ENCODE measurements at regions not wholly inside any gene's neighbourhood (a gene's known extent, or its start where the extent isn't known, plus 50 kb on each side); places are given as distances from the start of the nearest gene placed in this dataset.
"Not testable (repeated sequence)": the region's sequence is repeated elsewhere in the genome, so short reads cannot be mapped to it uniquely, and the experiment has no call there.

DNA sequence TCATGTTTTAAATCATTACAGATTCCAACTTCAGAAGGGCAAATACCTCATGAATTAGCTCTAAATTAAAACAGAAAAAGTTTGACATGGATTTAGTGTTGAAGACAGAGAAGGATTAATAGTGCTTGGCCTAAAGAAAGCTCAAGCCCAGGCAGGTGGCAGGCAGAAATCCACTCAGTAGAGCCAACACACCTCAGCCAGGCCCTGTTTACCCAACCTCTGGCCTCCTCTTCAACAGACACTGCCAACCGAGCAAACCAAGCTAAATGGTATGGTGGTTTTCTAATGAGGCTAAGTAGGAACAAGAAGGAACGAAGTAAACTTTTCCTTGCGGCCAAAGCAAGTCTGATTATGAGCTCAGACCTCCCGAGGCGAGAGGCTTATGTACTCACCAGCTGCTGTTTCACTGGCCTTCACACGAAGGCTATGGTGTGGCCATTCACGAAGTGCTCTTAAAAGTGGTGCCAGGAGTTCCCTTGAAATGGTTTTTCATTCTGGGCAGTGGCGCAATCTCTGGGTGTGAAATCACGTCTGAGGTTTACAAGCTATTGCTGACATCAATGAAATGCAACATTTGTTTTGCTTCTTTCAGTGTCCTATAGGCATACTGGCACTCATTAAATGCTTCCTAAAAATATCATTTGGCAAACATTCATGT, 124.1 kb upstream of the LGR5 start:
- TF ChIP-seq, protein P1, sequence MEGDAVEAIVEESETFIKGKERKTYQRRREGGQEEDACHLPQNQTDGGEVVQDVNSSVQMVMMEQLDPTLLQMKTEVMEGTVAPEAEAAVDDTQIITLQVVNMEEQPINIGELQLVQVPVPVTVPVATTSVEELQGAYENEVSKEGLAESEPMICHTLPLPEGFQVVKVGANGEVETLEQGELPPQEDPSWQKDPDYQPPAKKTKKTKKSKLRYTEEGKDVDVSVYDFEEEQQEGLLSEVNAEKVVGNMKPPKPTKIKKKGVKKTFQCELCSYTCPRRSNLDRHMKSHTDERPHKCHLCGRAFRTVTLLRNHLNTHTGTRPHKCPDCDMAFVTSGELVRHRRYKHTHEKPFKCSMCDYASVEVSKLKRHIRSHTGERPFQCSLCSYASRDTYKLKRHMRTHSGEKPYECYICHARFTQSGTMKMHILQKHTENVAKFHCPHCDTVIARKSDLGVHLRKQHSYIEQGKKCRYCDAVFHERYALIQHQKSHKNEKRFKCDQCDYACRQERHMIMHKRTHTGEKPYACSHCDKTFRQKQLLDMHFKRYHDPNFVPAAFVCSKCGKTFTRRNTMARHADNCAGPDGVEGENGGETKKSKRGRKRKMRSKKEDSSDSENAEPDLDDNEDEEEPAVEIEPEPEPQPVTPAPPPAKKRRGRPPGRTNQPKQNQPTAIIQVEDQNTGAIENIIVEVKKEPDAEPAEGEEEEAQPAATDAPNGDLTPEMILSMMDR (IDR thresholded peaks at IDR 0.05; ENCODE audit: extremely low read depth, missing control alignments), result no peak

DNA sequence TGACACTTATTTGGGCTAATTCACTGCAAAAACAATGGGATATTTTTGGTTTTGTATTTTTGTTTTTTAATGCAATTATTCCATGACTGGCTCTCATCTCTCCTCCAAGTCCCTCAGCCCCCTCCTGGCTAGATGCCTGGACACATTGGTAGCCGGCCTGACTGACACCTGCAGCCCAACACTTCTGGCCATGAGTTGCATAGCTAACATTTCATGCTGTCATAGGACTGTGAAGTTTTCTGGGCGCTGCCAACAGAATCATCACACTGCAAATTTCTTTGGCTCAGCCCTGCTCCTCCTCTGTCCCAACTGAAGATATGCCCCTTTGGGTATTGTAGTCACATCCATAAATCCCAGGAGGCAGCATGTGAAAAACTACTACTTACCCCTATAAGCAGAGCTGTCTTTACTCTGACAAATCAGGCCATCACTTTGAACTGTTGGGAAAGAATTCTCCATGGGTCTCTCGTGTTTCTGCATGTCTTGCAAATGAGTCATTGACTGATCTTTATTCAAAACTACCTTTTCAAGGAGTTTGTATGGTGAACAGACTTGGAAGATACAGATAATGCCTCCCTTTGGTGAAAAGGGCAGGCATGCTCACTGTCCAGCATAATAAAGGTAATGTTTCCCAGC, 126.7 kb upstream of the LGR5 start:
- TF ChIP-seq, protein P1 (IDR thresholded peaks at IDR 0.05; ENCODE audit: extremely low read depth, missing control alignments), result no peak
- DNase-seq (ENCODE audit: low spot score), result no peak

More for the DNA sequence above, 124.1 kb upstream of the LGR5 start:
- DNase-seq (ENCODE audit: low spot score), result no peak

DNA sequence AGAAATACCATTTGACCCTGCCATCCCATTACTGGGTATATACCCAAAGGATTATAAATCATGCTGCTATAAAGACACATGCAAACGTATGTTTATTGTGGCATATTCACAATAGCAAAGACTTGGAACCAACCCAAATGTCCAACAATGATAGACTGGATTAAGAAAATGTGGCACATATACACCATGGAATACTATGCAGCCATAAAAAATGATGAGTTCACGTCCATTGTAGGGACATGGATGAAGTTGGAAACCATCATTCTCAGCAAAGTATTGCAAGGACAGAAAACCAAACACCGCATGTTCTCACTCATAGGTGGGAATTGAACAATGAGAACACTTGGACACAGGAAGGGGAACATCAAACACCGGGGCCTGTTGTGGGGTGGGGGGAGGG, 128.0 kb upstream of the LGR5 start:
- DNase-seq (ENCODE audit: low spot score), result not testable (repeated sequence)

DNA sequence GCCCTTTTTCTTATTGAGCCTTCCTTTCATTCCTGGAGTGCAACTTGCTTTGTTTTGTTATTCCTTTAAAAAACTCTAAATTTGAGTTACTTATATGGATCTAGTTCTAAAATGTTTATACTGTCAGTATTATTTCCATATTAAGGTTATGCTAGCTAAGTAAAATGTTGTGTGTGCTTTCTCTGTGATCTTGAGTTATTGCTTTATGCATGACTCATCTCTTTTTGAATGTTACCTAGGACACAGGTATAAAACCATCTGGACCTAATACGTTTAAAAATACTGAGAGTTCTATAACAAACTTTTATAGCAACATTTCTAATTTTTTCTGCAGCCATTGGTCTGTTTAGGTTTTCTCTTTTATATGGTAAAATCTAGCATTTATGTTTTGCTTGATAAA, 132.8 kb upstream of the LGR5 start:
- DNase-seq (ENCODE audit: low spot score), result no peak
- TF ChIP-seq, protein P1 (IDR thresholded peaks at IDR 0.05; ENCODE audit: extremely low read depth, missing control alignments), result no peak

DNA sequence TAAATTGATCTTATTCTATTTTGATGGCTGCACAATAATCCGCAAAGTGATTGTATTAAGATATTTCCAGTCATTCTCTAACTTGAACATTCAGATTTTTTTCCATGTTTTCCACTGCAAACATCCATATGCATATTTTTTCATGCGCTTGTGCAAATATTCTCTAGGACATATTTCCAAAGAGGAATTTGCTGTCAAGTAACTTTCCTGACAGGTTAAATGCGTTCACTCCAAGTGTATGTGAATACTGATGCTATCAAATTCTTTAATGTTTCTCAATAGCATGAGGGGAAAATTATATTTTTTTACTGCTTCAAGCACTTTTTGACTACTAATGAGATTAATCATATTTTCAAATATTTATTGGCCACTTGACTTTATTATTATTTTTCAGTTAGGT, 135.3 kb upstream of the LGR5 start:
- TF ChIP-seq, protein P1 (IDR thresholded peaks at IDR 0.05; ENCODE audit: extremely low read depth, missing control alignments), result no peak
- no peak for DNase-seq (ENCODE audit: low spot score)

DNA sequence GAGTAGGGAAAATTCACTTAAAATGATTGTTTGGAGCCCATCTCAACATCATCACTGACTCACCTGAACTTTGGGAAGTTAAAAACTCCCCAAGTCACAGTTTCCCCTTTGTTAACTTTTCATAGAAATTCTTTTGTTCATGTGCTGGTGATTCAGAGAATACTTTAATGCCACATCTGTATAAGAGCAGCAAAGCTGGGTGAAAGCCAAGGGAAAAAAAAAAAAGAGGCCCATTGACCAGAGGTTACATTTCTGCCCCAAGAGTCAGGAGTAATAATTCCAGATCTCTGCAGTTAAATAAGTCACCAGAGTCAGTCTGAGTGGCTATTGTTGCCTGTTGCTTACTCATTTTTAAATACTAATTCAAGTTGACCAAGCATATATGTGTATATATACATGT, 136.4 kb upstream of the LGR5 start:
- TF ChIP-seq, protein P1 (IDR thresholded peaks at IDR 0.05; ENCODE audit: extremely low read depth, missing control alignments), result no peak
- DNase-seq (ENCODE audit: low spot score), result no peak

DNA sequence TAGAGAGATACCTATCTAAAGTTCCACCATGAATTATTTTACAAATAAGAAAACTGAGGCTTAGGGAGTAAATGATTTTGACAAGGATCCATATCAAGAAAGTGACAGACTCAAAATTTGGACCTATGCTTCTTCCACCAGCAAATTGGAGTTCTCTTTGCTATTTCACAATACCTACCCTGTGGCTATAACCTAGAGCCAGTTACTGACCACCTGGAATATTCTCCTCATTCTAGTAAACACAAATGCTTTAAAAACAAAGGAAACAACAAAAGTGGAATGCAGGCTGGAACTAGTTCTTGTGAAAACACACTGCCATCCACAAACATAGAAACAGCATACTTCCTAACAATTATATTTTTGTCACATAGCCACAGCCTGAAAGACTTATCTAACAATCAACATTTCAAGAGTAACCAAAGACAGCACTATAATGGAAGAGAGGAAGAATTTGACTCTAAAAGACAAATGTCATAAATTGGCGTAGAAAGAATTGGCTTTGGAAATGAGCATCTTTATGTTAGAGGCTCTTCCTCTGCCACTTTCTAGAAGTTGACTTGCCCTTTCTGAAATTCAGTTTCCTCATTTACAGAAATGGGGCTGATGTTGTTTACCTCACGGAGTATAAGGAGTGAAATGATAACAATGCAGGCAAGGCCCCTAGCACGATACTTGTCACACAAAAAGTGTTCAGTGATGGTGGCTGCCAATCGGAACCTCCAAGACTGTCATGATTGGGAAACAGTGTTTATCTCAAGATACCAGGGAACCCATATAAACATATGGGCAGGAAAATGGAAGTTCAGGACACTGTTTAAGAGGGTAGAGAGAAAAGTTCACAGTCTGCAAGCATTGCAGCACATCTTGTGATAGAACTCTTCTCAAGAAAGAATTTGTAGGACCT, 138.6 kb upstream of the LGR5 start:
- TF ChIP-seq, protein P1 (IDR thresholded peaks at IDR 0.05; ENCODE audit: extremely low read depth, missing control alignments), result no peak
- no peak for DNase-seq (ENCODE audit: low spot score)

Data from GM20000 (cell line).